Colonic mucosa (tissue), 4 donors: ENCODE measurements at regions not wholly inside any gene's neighbourhood (a gene's known extent, or its start where the extent isn't known, plus 50 kb on each side); places are given as distances from the start of the nearest gene placed in this dataset.

Experiments
- DNase-seq: peaks from one replicate; pipeline ENCODE4 v3.0.0-alpha.2; 2020
- H3K27ac ChIP-seq: fragments of 200-600 bp; one replicate; pipeline ENCODE4 v1.8.0; 2021
- H3K27me3 ChIP-seq: fragments of 200-600 bp; one replicate; pipeline ENCODE4 v1.8.0; 2021
- H3K36me3 ChIP-seq: fragments of 200-600 bp; one replicate; pipeline ENCODE4 v1.8.0; 2021
- H3K4me1 ChIP-seq: fragments of 200-600 bp; one replicate; pipeline ENCODE4 v1.8.0; 2021; ENCODE audit warnings: mild to moderate bottlenecking
- H3K4me3 ChIP-seq: fragments of 200-600 bp; one replicate; pipeline ENCODE4 v1.8.0; 2021
- H3K9ac ChIP-seq, 2 donors: one replicate each; pipeline ENCODE4 v1.7.0; 2013; ENCODE audit warnings: control low read depth in 2 of 2, low read depth in 2 of 2, low read length in 2 of 2
- H3K9me3 ChIP-seq: fragments of 200-600 bp; one replicate; pipeline ENCODE4 v1.8.0; 2021
- intact Hi-C: fragments of 100-400 bp; cut with DNase I; formaldehyde crosslinking; loops from one replicate; pipeline ENCODE4 v1.14.1; 2022
- TF ChIP-seq, protein P1 (sequence below): fragments of 200-600 bp; IDR thresholded peaks from one replicate; pipeline ENCODE4 v1.8.0; 2022; ENCODE audit warnings: antibody characterized with exemption, mild to moderate bottlenecking
- donor health status: healthy.
- donor health status: DM: no; HTN: no; CAD: no.
- donor health status: DM: no; HTN: no; CAD: no.

- TF ChIP-seq, protein P1, sequence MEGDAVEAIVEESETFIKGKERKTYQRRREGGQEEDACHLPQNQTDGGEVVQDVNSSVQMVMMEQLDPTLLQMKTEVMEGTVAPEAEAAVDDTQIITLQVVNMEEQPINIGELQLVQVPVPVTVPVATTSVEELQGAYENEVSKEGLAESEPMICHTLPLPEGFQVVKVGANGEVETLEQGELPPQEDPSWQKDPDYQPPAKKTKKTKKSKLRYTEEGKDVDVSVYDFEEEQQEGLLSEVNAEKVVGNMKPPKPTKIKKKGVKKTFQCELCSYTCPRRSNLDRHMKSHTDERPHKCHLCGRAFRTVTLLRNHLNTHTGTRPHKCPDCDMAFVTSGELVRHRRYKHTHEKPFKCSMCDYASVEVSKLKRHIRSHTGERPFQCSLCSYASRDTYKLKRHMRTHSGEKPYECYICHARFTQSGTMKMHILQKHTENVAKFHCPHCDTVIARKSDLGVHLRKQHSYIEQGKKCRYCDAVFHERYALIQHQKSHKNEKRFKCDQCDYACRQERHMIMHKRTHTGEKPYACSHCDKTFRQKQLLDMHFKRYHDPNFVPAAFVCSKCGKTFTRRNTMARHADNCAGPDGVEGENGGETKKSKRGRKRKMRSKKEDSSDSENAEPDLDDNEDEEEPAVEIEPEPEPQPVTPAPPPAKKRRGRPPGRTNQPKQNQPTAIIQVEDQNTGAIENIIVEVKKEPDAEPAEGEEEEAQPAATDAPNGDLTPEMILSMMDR = no peak
- H3K4me3 ChIP-seq = no peak overlapping the region
Measured at GRCh38 chr7:119572541-119572940, 700.4 kb upstream of the KCND2 start.

DNA sequence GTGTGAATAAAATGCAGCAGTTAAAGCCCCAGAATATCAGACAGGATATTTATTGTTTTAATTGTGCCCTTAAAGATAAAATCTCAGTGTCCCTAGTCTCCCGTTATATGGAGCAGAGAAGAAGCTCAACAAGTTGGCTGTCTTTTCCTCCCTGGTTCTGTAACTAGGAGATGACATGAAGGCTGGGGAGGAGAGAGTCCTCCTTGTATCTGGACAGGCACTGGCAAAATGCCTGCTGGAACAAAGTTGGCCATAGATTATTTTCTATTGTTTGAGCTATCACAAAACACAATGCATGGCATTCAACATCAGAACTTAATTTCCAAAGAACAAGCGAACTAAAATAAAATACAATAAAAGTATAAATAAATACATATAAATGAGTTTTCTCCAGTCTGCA, 694.9 kb upstream of the KCND2 start:
- TF ChIP-seq, protein P1 = no peak
- Histone ChIP-seq H3K36me3 (no peaks in the 10 kb centered on the region), H3K9ac (no peak overlapping the region), H3K27me3 (no peaks in the 10 kb centered on the region), H3K27ac (no peak overlapping the region), H3K4me1 (no peaks in the 10 kb centered on the region), H3K4me3 (no peak overlapping the region), H3K9me3 (no peaks in the 10 kb centered on the region)
- no peak for DNase-seq
- intact Hi-C loops = no loop called here

More at GRCh38 chr7:119572541-119572940, 700.4 kb upstream of the KCND2 start:
- no peak for DNase-seq
- H3K9ac ChIP-seq = no peak overlapping the region
- intact Hi-C loops = no loop called here
- no peaks in the 10 kb centered on the region for H3K36me3 ChIP-seq
- no peaks in the 10 kb centered on the region for H3K27me3 ChIP-seq
- H3K27ac ChIP-seq = no peak overlapping the region
- H3K4me1 ChIP-seq = no peaks in the 10 kb centered on the region
- no peaks in the 10 kb centered on the region for H3K9me3 ChIP-seq

DNA sequence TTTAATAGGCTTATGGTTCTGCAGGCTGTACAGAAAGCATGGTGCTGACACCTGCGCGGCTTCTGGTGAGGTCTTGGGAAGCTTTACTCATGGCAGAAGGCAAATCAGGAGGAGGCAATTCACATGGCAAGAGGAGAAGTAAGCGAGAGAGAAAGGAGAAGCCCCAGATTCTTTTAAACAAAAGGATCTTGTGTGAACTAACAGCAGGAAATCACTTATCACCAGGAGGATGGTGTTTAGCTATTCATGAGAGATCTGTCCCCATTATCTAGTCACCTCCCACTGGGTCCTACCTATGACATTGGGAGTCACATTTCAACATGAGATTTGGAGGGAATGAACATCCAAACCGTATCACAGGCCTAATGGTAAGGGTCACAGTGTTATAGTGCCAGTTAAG, 678.0 kb upstream of the KCND2 start:
- Histone ChIP-seq H3K9me3 (no peaks in the 10 kb centered on the region), H3K4me3 (no peak overlapping the region), H3K4me1 (no peaks in the 10 kb centered on the region), H3K27ac (no peak overlapping the region), H3K36me3 (no peaks in the 10 kb centered on the region), H3K27me3 (no peaks in the 10 kb centered on the region), H3K9ac (no peak overlapping the region)
- intact Hi-C loops = no loop called here
- no peak for DNase-seq
- TF ChIP-seq, protein P1 = no peak

GRCh38 chr7:119596651-119597050, 676.3 kb upstream of the KCND2 start:
- Histone ChIP-seq H3K4me1 (no peaks in the 10 kb centered on the region), H3K36me3 (no peaks in the 10 kb centered on the region), H3K4me3 (no peak overlapping the region), H3K9me3 (no peaks in the 10 kb centered on the region), H3K27ac (no peak overlapping the region), H3K9ac (no peak overlapping the region), H3K27me3 (no peaks in the 10 kb centered on the region)
- intact Hi-C loops = no loop called here
- no peak for DNase-seq
- TF ChIP-seq, protein P1 = no peak

- no peaks in the 10 kb centered on the region for H3K36me3 ChIP-seq
- H3K27me3 ChIP-seq = no peaks in the 10 kb centered on the region
- intact Hi-C loops = no loop called here
- no peak overlapping the region for H3K4me3 ChIP-seq
- no peak overlapping the region for H3K27ac ChIP-seq
- H3K4me1 ChIP-seq = no peaks in the 10 kb centered on the region
- H3K9me3 ChIP-seq = no peaks in the 10 kb centered on the region
- TF ChIP-seq, protein P1 = no peak
- H3K9ac ChIP-seq = no peak overlapping the region
- DNase-seq = no peak
Measured at GRCh38 chr7:119606297-119606696, 666.7 kb upstream of the KCND2 start.

DNA sequence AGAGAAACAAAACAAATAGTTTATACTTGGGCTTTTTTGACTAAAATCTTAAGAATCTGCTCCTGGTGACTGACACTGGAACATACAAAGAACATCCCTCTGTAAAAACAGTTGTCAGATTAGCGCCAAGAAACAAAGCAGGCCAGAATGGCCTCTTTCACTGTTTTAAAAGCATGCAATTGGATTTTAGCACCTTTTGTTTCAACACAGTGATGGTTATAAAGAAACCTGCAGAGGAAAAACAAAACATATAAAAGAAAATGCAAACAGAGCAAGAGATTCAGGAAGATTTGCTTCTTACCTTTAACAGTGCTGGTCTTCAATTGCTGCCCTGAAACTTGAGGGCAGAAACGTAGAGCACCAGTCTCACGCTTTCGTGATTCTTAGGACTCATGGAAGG, 652.2 kb upstream of the KCND2 start:
- Histone ChIP-seq H3K36me3 (no peaks in the 10 kb centered on the region), H3K27ac (no peak overlapping the region), H3K27me3 (no peaks in the 10 kb centered on the region), H3K9ac (no peak overlapping the region), H3K4me3 (no peak overlapping the region), H3K9me3 (no peaks in the 10 kb centered on the region), H3K4me1 (no peaks in the 10 kb centered on the region)
- intact Hi-C loops = no loop called here
- no peak for DNase-seq
- TF ChIP-seq, protein P1 = no peak
